ENCODE measurements at regions not wholly inside any gene's neighbourhood (a gene's known extent, or its start where the extent isn't known, plus 50 kb on each side); places are given as distances from the start of the nearest gene placed in this dataset.

GRCh38 chr1:224540535-224540934, 75.6 kb upstream of the CNIH3 start:
- TF ChIP-seq POLR2AphosphoS5 (IDR thresholded peaks at IDR 0.05; ENCODE audit: low read depth) (no peak), STAT1 (IDR thresholded peaks at IDR 0.05; ENCODE audit: unreplicated experiment) (no peak), JUNB (IDR thresholded peaks at IDR 0.05; ENCODE audit: unreplicated experiment) (no peak), EZH2phosphoT487 (IDR thresholded peaks at IDR 0.05; ENCODE audit: unreplicated experiment) (no peak), ZNF331 (CRISPR knock-in tag; IDR thresholded peaks at IDR 0.05; ENCODE audit: low read depth) (no peak), CTCF (conservative IDR thresholded peaks at IDR 0.05; ENCODE audit: low read depth in 2 of 2) (no peak), EZH2 (IDR thresholded peaks at IDR 0.05; ENCODE audit: low read depth, unreplicated experiment) (no peak), NANOG (IDR thresholded peaks at IDR 0.05; ENCODE audit: borderline replicate concordance) (no peak), CREB1 (CRISPR knock-in tag; IDR thresholded peaks at IDR 0.05; ENCODE audit: low read depth) (no peak), ZNF462 (CRISPR knock-in tag; IDR thresholded peaks at IDR 0.05) (no peak), ZNF114 (CRISPR knock-in tag; IDR thresholded peaks at IDR 0.05) (no peak)
- TF ChIP-seq, protein P1, sequence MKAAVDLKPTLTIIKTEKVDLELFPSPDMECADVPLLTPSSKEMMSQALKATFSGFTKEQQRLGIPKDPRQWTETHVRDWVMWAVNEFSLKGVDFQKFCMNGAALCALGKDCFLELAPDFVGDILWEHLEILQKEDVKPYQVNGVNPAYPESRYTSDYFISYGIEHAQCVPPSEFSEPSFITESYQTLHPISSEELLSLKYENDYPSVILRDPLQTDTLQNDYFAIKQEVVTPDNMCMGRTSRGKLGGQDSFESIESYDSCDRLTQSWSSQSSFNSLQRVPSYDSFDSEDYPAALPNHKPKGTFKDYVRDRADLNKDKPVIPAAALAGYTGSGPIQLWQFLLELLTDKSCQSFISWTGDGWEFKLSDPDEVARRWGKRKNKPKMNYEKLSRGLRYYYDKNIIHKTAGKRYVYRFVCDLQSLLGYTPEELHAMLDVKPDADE (IDR thresholded peaks at IDR 0.05): no peak
- TF ChIP-seq, protein P2, sequence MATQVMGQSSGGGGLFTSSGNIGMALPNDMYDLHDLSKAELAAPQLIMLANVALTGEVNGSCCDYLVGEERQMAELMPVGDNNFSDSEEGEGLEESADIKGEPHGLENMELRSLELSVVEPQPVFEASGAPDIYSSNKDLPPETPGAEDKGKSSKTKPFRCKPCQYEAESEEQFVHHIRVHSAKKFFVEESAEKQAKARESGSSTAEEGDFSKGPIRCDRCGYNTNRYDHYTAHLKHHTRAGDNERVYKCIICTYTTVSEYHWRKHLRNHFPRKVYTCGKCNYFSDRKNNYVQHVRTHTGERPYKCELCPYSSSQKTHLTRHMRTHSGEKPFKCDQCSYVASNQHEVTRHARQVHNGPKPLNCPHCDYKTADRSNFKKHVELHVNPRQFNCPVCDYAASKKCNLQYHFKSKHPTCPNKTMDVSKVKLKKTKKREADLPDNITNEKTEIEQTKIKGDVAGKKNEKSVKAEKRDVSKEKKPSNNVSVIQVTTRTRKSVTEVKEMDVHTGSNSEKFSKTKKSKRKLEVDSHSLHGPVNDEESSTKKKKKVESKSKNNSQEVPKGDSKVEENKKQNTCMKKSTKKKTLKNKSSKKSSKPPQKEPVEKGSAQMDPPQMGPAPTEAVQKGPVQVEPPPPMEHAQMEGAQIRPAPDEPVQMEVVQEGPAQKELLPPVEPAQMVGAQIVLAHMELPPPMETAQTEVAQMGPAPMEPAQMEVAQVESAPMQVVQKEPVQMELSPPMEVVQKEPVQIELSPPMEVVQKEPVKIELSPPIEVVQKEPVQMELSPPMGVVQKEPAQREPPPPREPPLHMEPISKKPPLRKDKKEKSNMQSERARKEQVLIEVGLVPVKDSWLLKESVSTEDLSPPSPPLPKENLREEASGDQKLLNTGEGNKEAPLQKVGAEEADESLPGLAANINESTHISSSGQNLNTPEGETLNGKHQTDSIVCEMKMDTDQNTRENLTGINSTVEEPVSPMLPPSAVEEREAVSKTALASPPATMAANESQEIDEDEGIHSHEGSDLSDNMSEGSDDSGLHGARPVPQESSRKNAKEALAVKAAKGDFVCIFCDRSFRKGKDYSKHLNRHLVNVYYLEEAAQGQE (IDR thresholded peaks at IDR 0.05; ENCODE audit: unreplicated experiment): no peak
- H3K4me1 ChIP-seq (ENCODE audit: insufficient read depth): no peaks in the 10 kb centered on the region
- H3K4me3 ChIP-seq: no peak overlapping the region
- Mint-ChIP-seq H3K9me3 (peaks cover 2% of the 10 kb centered on the region; the same call in 1 of the 3 replicates), H3K4me3 (no peak overlapping the region), H3K27ac (no peak overlapping the region), H3K4me1 (peaks cover 25% of the 10 kb centered on the region), H3K36me3 (ENCODE audit: low read depth) (no peaks in the 10 kb centered on the region), H3K27me3 (ENCODE audit: insufficient read depth, low read depth, poor library complexity) (peaks cover 2% of the 10 kb centered on the region)
- H3K79me2 ChIP-seq (replicated peaks; ENCODE audit: insufficient read depth): no peaks in the 10 kb centered on the region
- H3K4me2 ChIP-seq: no peak overlapping the region
- no peaks in the 10 kb centered on the region for H3F3A ChIP-seq (replicated peaks; ENCODE audit: low read depth)
- no peaks in the 10 kb centered on the region for H3K27me3 ChIP-seq (ENCODE audit: insufficient read depth)
- peaks cover 3% of the 10 kb centered on the region; the same call in 1 of the 2 replicates for H3K9me2 ChIP-seq (ENCODE audit: insufficient read depth)
- no peak overlapping the region for H3K27ac ChIP-seq (ENCODE audit: low read depth)
- DNase-seq (ENCODE audit: low spot score) (no peak), ATAC-seq (no peak)
- H2AFZ ChIP-seq: no peak overlapping the region
- H3K36me3 ChIP-seq (ENCODE audit: insufficient read depth): no peaks in the 10 kb centered on the region
- no peaks in the 10 kb centered on the region for H4K20me1 ChIP-seq (replicated peaks; ENCODE audit: insufficient read depth)
